Mesothelial cell of epicardium (in vitro differentiated cells): ENCODE measurements at regions not wholly inside any gene's neighbourhood (a gene's known extent, or its start where the extent isn't known, plus 50 kb on each side); places are given as distances from the start of the nearest gene placed in this dataset.

ENCODE experiments used
- DNase-seq, 2 experiments: peaks; one replicate each; pipeline ENCODE4 v3.0.0; 2021; ENCODE audit warnings: low spot score in 2 of 2; ENCODE audit not compliant: unreplicated experiment in 2 of 2
- H3K27ac Mint-ChIP-seq: 2 replicates; pipeline ENCODE4 v1.8.0; 2021; ENCODE audit warnings: mixed read lengths
- H3K27me3 Mint-ChIP-seq: 2 replicates; pipeline ENCODE4 v1.8.0; 2021; ENCODE audit warnings: low read depth, mixed read lengths
- H3K36me3 Mint-ChIP-seq: 2 replicates; pipeline ENCODE4 v1.8.0; 2021; ENCODE audit warnings: mixed read lengths
- H3K4me1 Mint-ChIP-seq: 2 replicates; pipeline ENCODE4 v1.8.0; 2021; ENCODE audit warnings: mixed read lengths
- H3K4me3 Mint-ChIP-seq: 2 replicates; pipeline ENCODE4 v1.8.0; 2021; ENCODE audit warnings: mild to moderate bottlenecking, moderate library complexity, mixed read lengths
- H3K9me3 Mint-ChIP-seq: 2 replicates; pipeline ENCODE4 v1.8.0; 2021; ENCODE audit warnings: mixed read lengths
- CTCF ChIP-seq: fragments of 200-600 bp; sonication (generic); IDR thresholded peaks from one replicate; pipeline ENCODE4 v1.5.0; 2021; ENCODE audit warnings: antibody characterized with exemption; ENCODE audit not compliant: unreplicated experiment

- Mint-ChIP-seq H3K4me3 (no peak overlapping the region), H3K36me3 (peaks cover 5% of the 10 kb centered on the region), H3K4me1 (peaks cover 14% of the 10 kb centered on the region), H3K27ac (no peak overlapping the region), H3K27me3 (no peaks in the 10 kb centered on the region), H3K9me3 (peaks cover 29% of the 10 kb centered on the region)
- TF ChIP-seq CTCF, result no peak
- no peak for DNase-seq
These were observed 2523.2 kb upstream of the PCDH20 start for GRCh38 chr13:63938851-63939250.

GRCh38 chr13:63910511-63910910, 2494.9 kb upstream of the PCDH20 start:
- Mint-ChIP-seq H3K4me1 (no peaks in the 10 kb centered on the region), H3K36me3 (no peaks in the 10 kb centered on the region), H3K27ac (no peak overlapping the region), H3K4me3 (no peak overlapping the region), H3K27me3 (peaks cover 3% of the 10 kb centered on the region), H3K9me3 (no peaks in the 10 kb centered on the region)
- TF ChIP-seq CTCF, result no peak
- DNase-seq, result no peak

- no peak for DNase-seq
- Mint-ChIP-seq H3K4me3 (no peak overlapping the region), H3K36me3 (no peaks in the 10 kb centered on the region), H3K9me3 (no peaks in the 10 kb centered on the region), H3K27me3 (peaks cover 3% of the 10 kb centered on the region), H3K4me1 (no peaks in the 10 kb centered on the region), H3K27ac (no peak overlapping the region)
- no peak for TF ChIP-seq CTCF
These were observed 2494.2 kb upstream of the PCDH20 start for GRCh38 chr13:63909726-63910375.

GRCh38 chr13:63902141-63902540, 2486.5 kb upstream of the PCDH20 start:
- no peak overlapping the region for H3K27ac Mint-ChIP-seq
- no peaks in the 10 kb centered on the region for H3K27me3 Mint-ChIP-seq
- no peaks in the 10 kb centered on the region for H3K36me3 Mint-ChIP-seq
- peaks cover 5% of the 10 kb centered on the region for H3K4me1 Mint-ChIP-seq
- no peak overlapping the region for H3K4me3 Mint-ChIP-seq
- no peak for TF ChIP-seq CTCF
- DNase-seq, result no peak
- H3K9me3 Mint-ChIP-seq, result peaks cover 6% of the 10 kb centered on the region

GRCh38 chr13:63901630-63902029, 2486.0 kb upstream of the PCDH20 start:
- H3K27me3 Mint-ChIP-seq, result no peaks in the 10 kb centered on the region
- DNase-seq, result no peak
- peaks cover 6% of the 10 kb centered on the region for H3K9me3 Mint-ChIP-seq
- peaks cover 5% of the 10 kb centered on the region for H3K4me1 Mint-ChIP-seq
- no peaks in the 10 kb centered on the region for H3K36me3 Mint-ChIP-seq
- no peak for TF ChIP-seq CTCF
- H3K4me3 Mint-ChIP-seq, result no peak overlapping the region
- H3K27ac Mint-ChIP-seq, result no peak overlapping the region

GRCh38 chr13:63900406-63900805, 2484.8 kb upstream of the PCDH20 start:
- no peak for TF ChIP-seq CTCF
- Mint-ChIP-seq H3K4me3 (no peak overlapping the region), H3K4me1 (peaks cover 9% of the 10 kb centered on the region), H3K27me3 (no peaks in the 10 kb centered on the region), H3K36me3 (no peaks in the 10 kb centered on the region), H3K27ac (no peak overlapping the region), H3K9me3 (peaks cover 6% of the 10 kb centered on the region)
- DNase-seq, result no peak
